ENCODE measurements at regions not wholly inside any gene's neighbourhood (a gene's known extent, or its start where the extent isn't known, plus 50 kb on each side); places are given as distances from the start of the nearest gene placed in this dataset.

DNA sequence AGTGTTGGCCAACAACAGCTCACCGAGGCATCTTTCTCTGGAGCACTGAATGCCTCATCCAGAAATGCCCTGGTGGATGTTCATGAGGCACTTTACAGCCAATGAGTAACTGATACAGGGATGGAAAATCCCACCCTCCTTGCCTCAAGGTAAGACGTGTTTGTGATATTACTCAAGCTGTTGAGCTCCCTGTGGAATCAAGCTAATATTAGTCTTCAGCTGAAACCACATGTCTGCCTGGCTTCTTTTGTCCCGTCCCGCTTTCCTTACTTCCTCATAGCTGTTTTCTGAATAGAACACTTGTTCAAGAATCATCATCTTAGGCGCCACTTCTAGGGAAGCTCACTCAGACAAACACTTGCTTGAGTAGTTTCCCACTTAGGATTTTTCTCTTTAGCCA, 422.4 kb downstream of the INHBA start:
- TF ChIP-seq, protein P1, sequence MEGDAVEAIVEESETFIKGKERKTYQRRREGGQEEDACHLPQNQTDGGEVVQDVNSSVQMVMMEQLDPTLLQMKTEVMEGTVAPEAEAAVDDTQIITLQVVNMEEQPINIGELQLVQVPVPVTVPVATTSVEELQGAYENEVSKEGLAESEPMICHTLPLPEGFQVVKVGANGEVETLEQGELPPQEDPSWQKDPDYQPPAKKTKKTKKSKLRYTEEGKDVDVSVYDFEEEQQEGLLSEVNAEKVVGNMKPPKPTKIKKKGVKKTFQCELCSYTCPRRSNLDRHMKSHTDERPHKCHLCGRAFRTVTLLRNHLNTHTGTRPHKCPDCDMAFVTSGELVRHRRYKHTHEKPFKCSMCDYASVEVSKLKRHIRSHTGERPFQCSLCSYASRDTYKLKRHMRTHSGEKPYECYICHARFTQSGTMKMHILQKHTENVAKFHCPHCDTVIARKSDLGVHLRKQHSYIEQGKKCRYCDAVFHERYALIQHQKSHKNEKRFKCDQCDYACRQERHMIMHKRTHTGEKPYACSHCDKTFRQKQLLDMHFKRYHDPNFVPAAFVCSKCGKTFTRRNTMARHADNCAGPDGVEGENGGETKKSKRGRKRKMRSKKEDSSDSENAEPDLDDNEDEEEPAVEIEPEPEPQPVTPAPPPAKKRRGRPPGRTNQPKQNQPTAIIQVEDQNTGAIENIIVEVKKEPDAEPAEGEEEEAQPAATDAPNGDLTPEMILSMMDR (IDR thresholded peaks at IDR 0.05): no peak
- TF ChIP-seq POLR2A (IDR thresholded peaks at IDR 0.05): no peak
